OCI-LY7 (cell line): ENCODE measurements at regions not wholly inside any gene's neighbourhood (a gene's known extent, or its start where the extent isn't known, plus 50 kb on each side); places are given as distances from the start of the nearest gene placed in this dataset.

ENCODE experiments used
- EZH2phosphoT487 ChIP-seq: fragments of 200-600 bp; sonication (generic); IDR thresholded peaks from 2 replicates; pipeline ENCODE4 v1.6.1; 2018; ENCODE audit warnings: low read depth, borderline replicate concordance, mild to moderate bottlenecking, mixed run types, antibody characterized with exemption, low read length, moderate library complexity, mixed read lengths
- TF ChIP-seq, protein P1 (sequence below): fragments of 200-600 bp; sonication (generic); conservative IDR thresholded peaks from 2 replicates; pipeline ENCODE4 v1.5.1; 2014; ENCODE audit warnings: mild to moderate bottlenecking, antibody characterized with exemption, low read length, moderate library complexity, mixed read lengths

DNA sequence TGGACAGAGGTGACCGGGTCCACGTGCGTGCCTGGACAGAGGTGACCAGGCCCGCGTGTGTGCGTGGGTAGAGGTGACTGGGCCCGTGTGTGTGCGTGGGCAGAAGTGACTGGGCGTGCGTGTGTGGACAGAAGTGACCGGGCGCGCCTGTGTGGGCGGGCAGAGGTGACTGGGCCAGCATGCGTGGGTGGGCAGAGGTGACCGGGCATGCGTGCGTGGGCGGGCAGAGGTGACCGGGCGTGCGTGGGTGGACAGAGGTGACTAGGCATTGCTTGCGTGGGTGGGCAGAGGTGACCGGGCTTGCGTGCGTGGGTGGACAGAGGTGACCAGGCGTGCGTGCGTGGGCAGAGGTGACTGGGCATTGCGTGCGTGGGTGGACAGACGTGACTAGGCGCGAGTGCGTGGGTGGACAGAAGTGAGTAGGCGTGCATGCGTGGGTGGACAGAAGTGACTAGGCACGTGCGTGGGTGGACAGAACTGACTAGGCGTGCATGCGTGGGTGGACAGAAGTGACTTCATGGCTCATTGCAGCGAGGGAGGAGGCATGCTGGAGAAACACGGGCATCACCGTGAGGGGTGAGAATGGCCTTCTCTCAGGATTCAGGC, 254.1 kb upstream of the IRX4 start:
- TF ChIP-seq, protein P1, sequence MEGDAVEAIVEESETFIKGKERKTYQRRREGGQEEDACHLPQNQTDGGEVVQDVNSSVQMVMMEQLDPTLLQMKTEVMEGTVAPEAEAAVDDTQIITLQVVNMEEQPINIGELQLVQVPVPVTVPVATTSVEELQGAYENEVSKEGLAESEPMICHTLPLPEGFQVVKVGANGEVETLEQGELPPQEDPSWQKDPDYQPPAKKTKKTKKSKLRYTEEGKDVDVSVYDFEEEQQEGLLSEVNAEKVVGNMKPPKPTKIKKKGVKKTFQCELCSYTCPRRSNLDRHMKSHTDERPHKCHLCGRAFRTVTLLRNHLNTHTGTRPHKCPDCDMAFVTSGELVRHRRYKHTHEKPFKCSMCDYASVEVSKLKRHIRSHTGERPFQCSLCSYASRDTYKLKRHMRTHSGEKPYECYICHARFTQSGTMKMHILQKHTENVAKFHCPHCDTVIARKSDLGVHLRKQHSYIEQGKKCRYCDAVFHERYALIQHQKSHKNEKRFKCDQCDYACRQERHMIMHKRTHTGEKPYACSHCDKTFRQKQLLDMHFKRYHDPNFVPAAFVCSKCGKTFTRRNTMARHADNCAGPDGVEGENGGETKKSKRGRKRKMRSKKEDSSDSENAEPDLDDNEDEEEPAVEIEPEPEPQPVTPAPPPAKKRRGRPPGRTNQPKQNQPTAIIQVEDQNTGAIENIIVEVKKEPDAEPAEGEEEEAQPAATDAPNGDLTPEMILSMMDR: no peak
- no peak for TF ChIP-seq EZH2phosphoT487
